PC-9 (cell line): ENCODE measurements at regions not wholly inside any gene's neighbourhood (a gene's known extent, or its start where the extent isn't known, plus 50 kb on each side); places are given as distances from the start of the nearest gene placed in this dataset.

Experiments used
- EZH2 ChIP-seq: fragments of 200-600 bp; sonication (generic); IDR thresholded peaks from 2 replicates; pipeline ENCODE4 v1.8.0; 2017; ENCODE audit warnings: antibody characterized with exemption, low read depth
- TF ChIP-seq, protein P1 (sequence below): fragments of 200-600 bp; sonication (generic); conservative IDR thresholded peaks from 2 replicates; pipeline ENCODE4 v1.6.1; 2017; ENCODE audit warnings: mixed run types, antibody characterized with exemption, mild to moderate bottlenecking, moderate library complexity

- TF ChIP-seq, protein P1, sequence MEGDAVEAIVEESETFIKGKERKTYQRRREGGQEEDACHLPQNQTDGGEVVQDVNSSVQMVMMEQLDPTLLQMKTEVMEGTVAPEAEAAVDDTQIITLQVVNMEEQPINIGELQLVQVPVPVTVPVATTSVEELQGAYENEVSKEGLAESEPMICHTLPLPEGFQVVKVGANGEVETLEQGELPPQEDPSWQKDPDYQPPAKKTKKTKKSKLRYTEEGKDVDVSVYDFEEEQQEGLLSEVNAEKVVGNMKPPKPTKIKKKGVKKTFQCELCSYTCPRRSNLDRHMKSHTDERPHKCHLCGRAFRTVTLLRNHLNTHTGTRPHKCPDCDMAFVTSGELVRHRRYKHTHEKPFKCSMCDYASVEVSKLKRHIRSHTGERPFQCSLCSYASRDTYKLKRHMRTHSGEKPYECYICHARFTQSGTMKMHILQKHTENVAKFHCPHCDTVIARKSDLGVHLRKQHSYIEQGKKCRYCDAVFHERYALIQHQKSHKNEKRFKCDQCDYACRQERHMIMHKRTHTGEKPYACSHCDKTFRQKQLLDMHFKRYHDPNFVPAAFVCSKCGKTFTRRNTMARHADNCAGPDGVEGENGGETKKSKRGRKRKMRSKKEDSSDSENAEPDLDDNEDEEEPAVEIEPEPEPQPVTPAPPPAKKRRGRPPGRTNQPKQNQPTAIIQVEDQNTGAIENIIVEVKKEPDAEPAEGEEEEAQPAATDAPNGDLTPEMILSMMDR = no peak
- TF ChIP-seq EZH2 = no peak
Measured at GRCh38 chr4:99723612-99724011, 66.0 kb upstream of the C4orf54 start.
